DMS79 (cell line): ENCODE measurements at regions not wholly inside any gene's neighbourhood (a gene's known extent, or its start where the extent isn't known, plus 50 kb on each side); places are given as distances from the start of the nearest gene placed in this dataset.
"Not testable (repeated sequence)": the region's sequence is repeated elsewhere in the genome, so short reads cannot be mapped to it uniquely, and the experiment has no call there.

Experiments
- DNase-seq: peaks from one replicate; lab custom pipeline; 2025; lab: John Stamatoyannopoulos, UW

GRCh38 chr6:80636689-80637088 lies 530.2 kb downstream of the BCKDHB start:
- DNase-seq = no peak

- no peak for DNase-seq
Observed at GRCh38 chr6:80633412-80633811, 526.9 kb downstream of the BCKDHB start.

- DNase-seq = no peak
Observed at GRCh38 chr6:80625405-80625804, 518.9 kb downstream of the BCKDHB start.

DNA sequence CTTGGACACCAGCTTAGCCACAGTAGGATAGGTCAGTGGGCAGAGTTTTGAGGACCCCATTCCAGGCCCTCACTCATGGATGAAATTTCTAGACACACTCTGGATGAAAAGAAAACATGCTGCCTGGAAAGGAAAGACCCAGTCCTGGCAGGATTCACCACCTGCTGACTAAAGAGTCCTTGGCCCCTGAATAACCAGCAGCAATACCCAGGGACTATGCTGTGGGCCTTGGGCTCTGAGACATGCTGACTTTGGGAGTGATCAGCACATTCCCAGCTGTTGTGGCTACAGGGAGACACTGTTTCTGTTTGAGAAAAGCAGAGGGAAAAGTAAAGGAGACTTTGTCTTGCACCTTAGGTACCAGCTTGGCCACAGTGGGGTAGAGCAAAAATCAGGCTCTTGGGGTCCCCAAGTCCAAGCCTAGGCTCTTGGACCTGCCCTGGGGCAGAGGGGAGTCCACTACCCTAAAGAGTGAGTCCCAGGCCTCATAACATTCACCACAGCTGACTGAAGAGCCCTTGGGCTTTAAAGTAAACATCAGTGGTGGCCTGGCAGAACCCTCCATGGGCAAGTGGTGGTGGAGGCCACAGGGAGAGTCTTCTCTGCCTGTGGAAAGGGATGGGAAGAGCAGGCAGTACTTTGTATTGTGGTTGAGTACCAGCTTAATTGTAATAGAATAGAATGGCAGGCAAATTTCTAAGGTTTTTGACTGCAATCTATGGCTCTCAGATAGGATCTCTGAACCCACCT lies 516.8 kb downstream of the BCKDHB start:
- DNase-seq = no peak

GRCh38 chr6:80622641-80623040 lies 516.2 kb downstream of the BCKDHB start:
- DNase-seq = no peak

DNA sequence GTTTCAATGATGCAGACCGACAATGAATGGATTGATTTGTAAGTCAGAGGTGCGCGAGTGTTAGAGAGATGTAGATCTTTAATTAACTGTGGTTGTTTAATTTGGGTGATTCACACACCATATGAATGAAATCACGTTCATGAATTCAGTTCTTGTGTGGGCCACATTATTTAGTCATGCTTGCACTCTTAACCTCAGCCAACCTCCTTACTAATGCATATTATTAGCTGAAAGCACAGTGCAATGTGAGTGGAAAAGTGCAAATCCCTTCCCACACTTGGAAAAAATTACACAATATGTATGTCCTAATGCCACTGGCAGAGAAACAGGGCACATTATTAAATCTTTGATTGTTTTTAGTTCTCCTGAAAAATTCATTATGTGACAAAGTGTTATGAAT lies 512.5 kb downstream of the BCKDHB start:
- no peak for DNase-seq

DNA sequence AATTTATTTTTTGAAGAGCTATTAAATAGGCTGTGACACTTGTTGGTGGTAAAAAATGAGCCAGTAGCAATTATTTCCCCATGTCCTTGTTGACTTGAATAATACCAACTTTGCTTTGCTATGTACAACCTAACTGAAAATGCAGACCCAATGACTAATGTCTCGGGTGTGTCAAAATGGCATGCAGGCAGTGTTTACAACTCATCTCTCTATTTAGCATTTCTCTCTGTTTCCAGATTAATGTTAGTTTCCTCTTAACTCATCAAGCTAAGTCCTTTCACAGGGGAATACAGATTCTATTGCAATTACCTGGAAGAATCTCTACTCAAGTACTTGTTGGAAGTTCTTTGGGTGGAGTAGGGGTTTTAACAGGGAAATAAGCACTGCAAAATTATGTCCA lies 504.4 kb downstream of the BCKDHB start:
- DNase-seq = no peak

DNA sequence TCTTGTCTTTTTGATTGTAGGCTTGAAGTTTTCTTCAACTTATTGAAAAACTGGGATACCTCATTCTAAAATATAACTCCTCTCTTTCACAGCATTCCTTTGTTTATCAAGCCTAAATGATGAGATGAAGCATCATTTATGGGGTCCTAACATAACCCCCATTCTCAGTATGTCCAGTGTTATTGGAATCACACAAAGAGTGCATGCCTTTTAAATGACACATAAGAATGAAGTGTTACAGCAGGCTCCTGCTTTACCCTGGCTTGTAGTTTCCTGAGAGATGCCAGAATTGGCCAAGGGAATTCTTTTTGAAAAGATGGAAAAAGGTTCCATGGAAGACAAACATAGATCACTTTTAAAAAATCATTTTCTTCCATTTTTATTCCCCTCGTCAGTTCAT lies 502.4 kb downstream of the BCKDHB start:
- no peak for DNase-seq

- no peak for DNase-seq
Observed at GRCh38 chr6:80607811-80608391, 501.4 kb downstream of the BCKDHB start.

- no peak for DNase-seq
Observed at GRCh38 chr6:80605165-80605989, 498.9 kb downstream of the BCKDHB start.

GRCh38 chr6:80603679-80604078 lies 497.2 kb downstream of the BCKDHB start:
- DNase-seq = no peak

DNA sequence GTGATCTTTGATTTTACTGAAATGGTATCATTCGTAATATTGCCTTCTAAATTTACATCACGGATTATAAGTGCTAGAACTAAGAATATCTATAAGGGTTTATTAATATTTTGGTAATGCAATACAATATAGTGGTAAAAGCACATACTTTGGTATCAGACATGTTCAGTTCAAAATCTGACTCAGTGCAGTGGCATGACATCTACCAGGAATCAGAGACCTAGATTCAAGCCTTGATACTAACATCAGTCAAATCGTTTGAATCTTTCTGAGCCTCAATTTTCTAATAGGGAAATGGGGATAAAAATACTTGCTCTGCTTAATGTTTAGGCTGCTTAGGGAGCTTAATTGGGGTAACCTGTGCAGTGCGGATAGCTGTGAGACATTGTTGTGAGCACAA lies 488.0 kb downstream of the BCKDHB start:
- DNase-seq = no peak

GRCh38 chr6:80592436-80592835 lies 486.0 kb downstream of the BCKDHB start:
- DNase-seq = no peak

DNA sequence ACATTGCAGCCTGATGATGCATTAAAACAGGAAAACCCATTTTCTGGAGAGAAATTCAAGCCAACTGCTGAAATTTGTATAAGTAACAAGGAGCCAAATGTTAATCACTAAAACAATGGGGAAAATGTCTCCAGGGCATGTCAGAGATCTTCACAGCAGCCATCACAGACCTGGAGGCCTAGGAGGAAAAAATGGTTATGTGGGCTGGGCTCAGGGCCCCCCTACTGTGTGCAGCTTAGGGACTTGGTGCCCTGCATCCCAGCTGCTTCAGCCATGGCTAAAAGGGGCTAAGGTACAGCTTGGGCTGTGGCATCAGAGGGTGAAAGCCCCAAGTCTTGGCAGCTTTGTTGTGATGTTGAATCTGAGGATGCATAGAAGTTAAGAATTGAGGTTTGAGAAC lies 479.8 kb downstream of the BCKDHB start:
- DNase-seq = no peak

GRCh38 chr6:80579391-80580023 lies 473.0 kb downstream of the BCKDHB start:
- no peak for DNase-seq

DNA sequence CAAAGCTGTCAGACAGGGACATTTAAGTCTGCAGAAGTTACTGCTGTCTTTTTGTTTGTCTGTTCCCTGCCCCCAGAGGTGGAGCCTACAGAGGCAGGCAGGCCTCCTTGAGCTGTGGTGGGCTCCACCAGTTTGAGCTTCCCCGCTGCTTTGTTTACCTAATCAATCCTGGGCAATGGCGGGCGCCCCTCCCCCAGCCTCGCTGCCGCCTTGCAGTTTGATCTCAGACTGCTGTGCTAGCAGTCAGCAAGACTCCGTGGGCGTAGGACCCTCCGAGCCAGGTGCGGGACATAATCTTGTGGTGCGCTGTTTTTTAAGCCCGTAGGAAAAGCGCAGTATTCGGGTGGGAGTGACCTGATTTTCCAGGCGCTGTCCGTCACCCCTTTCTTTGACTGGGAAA lies 466.8 kb downstream of the BCKDHB start:
- DNase-seq = not testable (repeated sequence)

GRCh38 chr6:80566361-80566760 lies 459.9 kb downstream of the BCKDHB start:
- DNase-seq = no peak

- no peak for DNase-seq
Observed at GRCh38 chr6:80553071-80553740, 446.7 kb downstream of the BCKDHB start.

DNA sequence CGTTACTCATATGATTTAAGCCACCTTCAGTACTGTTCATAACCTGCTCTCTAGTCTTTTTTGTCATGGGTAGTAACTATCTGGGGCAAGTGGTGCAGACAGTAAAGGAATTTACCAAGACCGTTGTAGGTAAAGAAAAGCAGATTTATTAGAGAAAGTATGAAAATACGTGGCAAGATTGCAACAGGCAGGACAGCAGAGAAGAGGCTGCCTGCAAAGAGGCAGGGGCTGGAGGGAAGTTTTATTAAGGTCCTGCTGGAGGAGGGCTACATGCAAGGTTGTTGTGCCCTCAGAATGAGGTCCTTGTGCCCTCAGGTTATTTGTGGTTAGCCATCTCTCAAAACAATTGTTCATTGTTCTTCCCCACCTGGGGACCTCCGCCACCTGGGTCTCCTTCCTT lies 444.3 kb downstream of the BCKDHB start:
- DNase-seq = no peak

DNA sequence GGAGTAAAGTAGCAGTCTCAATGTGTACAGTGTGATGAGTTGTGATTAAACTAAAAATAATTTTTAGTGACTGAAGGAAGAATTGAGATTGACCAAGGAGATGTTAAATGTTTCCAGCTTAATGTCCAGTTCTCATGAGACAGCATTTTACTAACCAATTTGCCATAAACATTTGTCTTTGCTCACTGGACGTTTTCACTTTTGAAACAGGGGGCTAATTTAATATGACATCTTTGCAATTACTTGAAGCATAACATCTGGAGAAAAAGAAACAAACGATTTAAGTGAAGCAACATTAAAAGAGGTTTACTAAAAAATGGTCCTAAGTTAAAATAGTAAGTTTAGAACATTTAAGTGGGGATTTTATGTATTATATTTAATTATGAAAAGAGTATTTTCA lies 443.8 kb downstream of the BCKDHB start:
- DNase-seq = no peak

DNA sequence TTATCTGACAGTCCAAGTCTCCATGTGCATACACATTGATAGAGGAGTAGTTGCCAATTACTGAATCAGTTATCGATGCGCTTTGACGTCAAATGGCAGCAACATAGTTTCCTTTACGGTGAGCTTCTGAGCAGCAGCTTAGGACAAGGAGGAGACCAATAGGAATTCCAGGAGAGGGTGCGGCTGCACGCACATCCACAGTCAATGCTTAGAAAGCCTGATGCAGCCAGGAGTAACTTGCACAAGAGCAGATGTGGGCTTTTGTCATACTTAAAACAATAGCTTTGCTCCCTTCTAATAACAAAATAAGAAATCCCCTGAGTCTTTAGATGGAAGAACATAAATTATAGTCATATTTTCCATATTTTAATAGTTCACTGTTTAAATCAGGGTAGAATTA lies 442.1 kb downstream of the BCKDHB start:
- no peak for DNase-seq

- DNase-seq = no peak
Observed at GRCh38 chr6:80547827-80548226, 441.4 kb downstream of the BCKDHB start.
